ENCODE measurements at regions not wholly inside any gene's neighbourhood (a gene's known extent, or its start where the extent isn't known, plus 50 kb on each side); places are given as distances from the start of the nearest gene placed in this dataset.

- TF ChIP-seq, protein P1, sequence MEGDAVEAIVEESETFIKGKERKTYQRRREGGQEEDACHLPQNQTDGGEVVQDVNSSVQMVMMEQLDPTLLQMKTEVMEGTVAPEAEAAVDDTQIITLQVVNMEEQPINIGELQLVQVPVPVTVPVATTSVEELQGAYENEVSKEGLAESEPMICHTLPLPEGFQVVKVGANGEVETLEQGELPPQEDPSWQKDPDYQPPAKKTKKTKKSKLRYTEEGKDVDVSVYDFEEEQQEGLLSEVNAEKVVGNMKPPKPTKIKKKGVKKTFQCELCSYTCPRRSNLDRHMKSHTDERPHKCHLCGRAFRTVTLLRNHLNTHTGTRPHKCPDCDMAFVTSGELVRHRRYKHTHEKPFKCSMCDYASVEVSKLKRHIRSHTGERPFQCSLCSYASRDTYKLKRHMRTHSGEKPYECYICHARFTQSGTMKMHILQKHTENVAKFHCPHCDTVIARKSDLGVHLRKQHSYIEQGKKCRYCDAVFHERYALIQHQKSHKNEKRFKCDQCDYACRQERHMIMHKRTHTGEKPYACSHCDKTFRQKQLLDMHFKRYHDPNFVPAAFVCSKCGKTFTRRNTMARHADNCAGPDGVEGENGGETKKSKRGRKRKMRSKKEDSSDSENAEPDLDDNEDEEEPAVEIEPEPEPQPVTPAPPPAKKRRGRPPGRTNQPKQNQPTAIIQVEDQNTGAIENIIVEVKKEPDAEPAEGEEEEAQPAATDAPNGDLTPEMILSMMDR (IDR thresholded peaks at IDR 0.05 in 2 of 3, conservative IDR thresholded peaks at IDR 0.05 in 1 of 3; ENCODE audit: control insufficient read depth in 2 of 3, extremely low read depth in 1 of 3, insufficient read depth in 1 of 3, low read depth in 3 of 3, low read length in 3 of 3) = no peak
- TF ChIP-seq CREB1 (IDR thresholded peaks at IDR 0.05; ENCODE audit: low read depth) = no peak
- no peak for TF ChIP-seq EP300 (IDR thresholded peaks at IDR 0.05; ENCODE audit: borderline replicate concordance in 1 of 2, control insufficient read depth in 1 of 2, low read depth in 2 of 2, low read length in 2 of 2)
- no peak for TF ChIP-seq TBL1XR1 (IDR thresholded peaks at IDR 0.05; ENCODE audit: low read depth, low read length)
- TF ChIP-seq, protein P2, sequence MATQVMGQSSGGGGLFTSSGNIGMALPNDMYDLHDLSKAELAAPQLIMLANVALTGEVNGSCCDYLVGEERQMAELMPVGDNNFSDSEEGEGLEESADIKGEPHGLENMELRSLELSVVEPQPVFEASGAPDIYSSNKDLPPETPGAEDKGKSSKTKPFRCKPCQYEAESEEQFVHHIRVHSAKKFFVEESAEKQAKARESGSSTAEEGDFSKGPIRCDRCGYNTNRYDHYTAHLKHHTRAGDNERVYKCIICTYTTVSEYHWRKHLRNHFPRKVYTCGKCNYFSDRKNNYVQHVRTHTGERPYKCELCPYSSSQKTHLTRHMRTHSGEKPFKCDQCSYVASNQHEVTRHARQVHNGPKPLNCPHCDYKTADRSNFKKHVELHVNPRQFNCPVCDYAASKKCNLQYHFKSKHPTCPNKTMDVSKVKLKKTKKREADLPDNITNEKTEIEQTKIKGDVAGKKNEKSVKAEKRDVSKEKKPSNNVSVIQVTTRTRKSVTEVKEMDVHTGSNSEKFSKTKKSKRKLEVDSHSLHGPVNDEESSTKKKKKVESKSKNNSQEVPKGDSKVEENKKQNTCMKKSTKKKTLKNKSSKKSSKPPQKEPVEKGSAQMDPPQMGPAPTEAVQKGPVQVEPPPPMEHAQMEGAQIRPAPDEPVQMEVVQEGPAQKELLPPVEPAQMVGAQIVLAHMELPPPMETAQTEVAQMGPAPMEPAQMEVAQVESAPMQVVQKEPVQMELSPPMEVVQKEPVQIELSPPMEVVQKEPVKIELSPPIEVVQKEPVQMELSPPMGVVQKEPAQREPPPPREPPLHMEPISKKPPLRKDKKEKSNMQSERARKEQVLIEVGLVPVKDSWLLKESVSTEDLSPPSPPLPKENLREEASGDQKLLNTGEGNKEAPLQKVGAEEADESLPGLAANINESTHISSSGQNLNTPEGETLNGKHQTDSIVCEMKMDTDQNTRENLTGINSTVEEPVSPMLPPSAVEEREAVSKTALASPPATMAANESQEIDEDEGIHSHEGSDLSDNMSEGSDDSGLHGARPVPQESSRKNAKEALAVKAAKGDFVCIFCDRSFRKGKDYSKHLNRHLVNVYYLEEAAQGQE (IDR thresholded peaks at IDR 0.05; ENCODE audit: low read depth, low read length) = no peak
- TF ChIP-seq TCF12 (IDR thresholded peaks at IDR 0.05; ENCODE audit: low read depth, low read length) = no peak
Measured at GRCh38 chr5:124798890-124799289, 52.5 kb upstream of the ZNF608 start.

Measured in GM12878 (cell line).